Heart right ventricle (tissue), 16 donors: ENCODE measurements at regions not wholly inside any gene's neighbourhood (a gene's known extent, or its start where the extent isn't known, plus 50 kb on each side); places are given as distances from the start of the nearest gene placed in this dataset.
"Not testable (repeated sequence)": the region's sequence is repeated elsewhere in the genome, so short reads cannot be mapped to it uniquely, and the experiment has no call there.

ENCODE experiments used
- ATAC-seq, 8 donors: fragments of 200-7000 bp; cut with Tn5 transposase; one replicate each; pipeline ENCODE4 v1.9.1; 2020; ENCODE audit warnings: mild to moderate bottlenecking in 8 of 8, moderate library complexity in 8 of 8, moderate number of reproducible peaks in 1 of 8
- DNase-seq, 2 donors: peaks; one replicate each; pipeline ENCODE4 v3.0.0-alpha.2; 2020
- H3K27ac ChIP-seq, 10 donors: fragments of 200-600 bp; sonication (generic) in 2 of 10; one replicate each; pipeline versions ENCODE4 v1.5.0 to v1.8.0; 2020 to 2022; ENCODE audit warnings: mild to moderate bottlenecking in 3 of 10
- H3K27me3 ChIP-seq, 7 donors: fragments of 200-600 bp; one replicate each; pipeline ENCODE4 v1.8.0; 2021 to 2022; ENCODE audit warnings: mild to moderate bottlenecking in 2 of 7
- H3K36me3 ChIP-seq, 9 donors: fragments of 200-600 bp; sonication (generic) in 1 of 9; one replicate each; pipeline versions ENCODE4 v1.5.0 to v1.8.0; 2020 to 2022; ENCODE audit warnings: mild to moderate bottlenecking in 2 of 9
- H3K4me1 ChIP-seq, 9 donors: fragments of 200-600 bp; sonication (generic) in 1 of 9; one replicate each; pipeline versions ENCODE4 v1.5.0 to v1.8.0; 2020 to 2022; ENCODE audit warnings: mild to moderate bottlenecking in 4 of 9
- H3K4me3 ChIP-seq, 10 donors: fragments of 200-600 bp; sonication (generic) in 2 of 10; one replicate each; pipeline versions ENCODE4 v1.5.0 to v1.8.0; 2020 to 2022; ENCODE audit warnings: mild to moderate bottlenecking in 7 of 10, moderate library complexity in 2 of 10
- H3K9me3 ChIP-seq, 11 donors: fragments of 200-600 bp in 10 of 11; sonication (generic) in 2 of 11; one replicate each; pipeline versions ENCODE4 v1.5.0 to v1.8.0; 2013 to 2022; ENCODE audit warnings: mild to moderate bottlenecking in 2 of 11, control low read depth in 1 of 11, moderate library complexity in 1 of 11
- WGBS, 2 donors: extraction: QIAGEN DNeasy Blood & Tissue Kit; methylation state at CpG; one replicate each; pipeline ENCODE4 v1.1.7; 2013; ENCODE audit warnings: inconsistent platforms in 1 of 2; 5-methylcytosine and 5-hydroxymethylcytosine counted together
- intact Hi-C, 10 donors: fragments of 100-400 bp; cut with DNase I; formaldehyde crosslinking; loops; one replicate each; pipeline versions ENCODE4 v1.11.1 to v1.14.2; 2022
- TF ChIP-seq, protein P1 (sequence below), 9 donors: fragments of 200-600 bp; sonication (generic) in 2 of 9; IDR thresholded peaks; one replicate each; pipeline versions ENCODE4 v1.5.0 to v1.8.0; 2021 to 2022; ENCODE audit warnings: antibody characterized with exemption in 9 of 9, mild to moderate bottlenecking in 5 of 9, moderate library complexity in 1 of 9
- donor health status: Arrhythmogenic right ventricular cardiomyopathy.
- donor health status: ischemic (EF 13 %, LVEDD 7.1; RV severe dilation, severe dysfunction).
- donor health status: healthy with polysubstance abuse.
- donor health status: DM: no; HTN: yes; CAD: no.
- donor health status: DM: no; HTN: no; CAD: no.
- donor health status: ischemic (EF 25% LVEDD 6.9; RV normal size, moderate dysfunction).
- donor health status: ischemic (EF 25% LVEDD 5.7; RV mildly dilated, moderate dysfunction).
- donor health status: healthy.
- donor health status: DM: yes; HTN: yes; CAD: no.
- donor health status: Ischemic cardiomyopathy.
- donor health status: ischemic (EF 35%, LVEDD 5.7; RV mildly dilated, moderate dysfunction).
- donor health status: nonischemic (EF 11% LVEDD 7.7; RV severe dilation, severe dysfunction).
- donor health status: DM: yes; HTN: yes; CAD: no.
- donor health status: PGD.
- donor health status: ischemic (EF 29% LVEDD 5.4; RV normal size, mild dysfunction).
- donor health status: nonischemic (EF 23%, LVEDD 6.1; RV moderate dilation, normal function).

DNA sequence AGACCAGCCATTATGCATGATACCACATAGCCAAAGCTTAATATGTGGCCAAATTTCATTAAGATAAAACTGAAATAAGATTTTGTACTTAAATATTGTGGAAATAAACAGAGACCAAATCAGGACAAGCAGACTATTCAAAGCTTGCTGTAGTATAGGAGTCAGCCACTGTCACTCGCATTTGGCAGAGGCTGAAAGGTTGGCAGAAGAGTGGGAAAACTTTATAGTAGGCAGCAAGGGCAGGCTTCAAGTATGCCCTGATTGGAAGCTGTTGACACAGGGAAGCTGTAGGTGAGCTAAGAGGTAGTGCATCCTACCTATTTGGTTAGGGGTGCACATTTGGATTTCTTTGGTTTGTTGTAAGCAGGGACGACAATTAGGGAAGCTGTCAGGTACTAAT, 202.5 kb upstream of the PDZRN3 start:
- intact Hi-C loops = loop anchor here in 3 of 10 donors (5.0 to 10.0 kb wide), 2 partner anchors 202 to 205 kb away; partner anchors contain the start of gene PDZRN3 (in 3 of the 3)
- TF ChIP-seq, protein P1, sequence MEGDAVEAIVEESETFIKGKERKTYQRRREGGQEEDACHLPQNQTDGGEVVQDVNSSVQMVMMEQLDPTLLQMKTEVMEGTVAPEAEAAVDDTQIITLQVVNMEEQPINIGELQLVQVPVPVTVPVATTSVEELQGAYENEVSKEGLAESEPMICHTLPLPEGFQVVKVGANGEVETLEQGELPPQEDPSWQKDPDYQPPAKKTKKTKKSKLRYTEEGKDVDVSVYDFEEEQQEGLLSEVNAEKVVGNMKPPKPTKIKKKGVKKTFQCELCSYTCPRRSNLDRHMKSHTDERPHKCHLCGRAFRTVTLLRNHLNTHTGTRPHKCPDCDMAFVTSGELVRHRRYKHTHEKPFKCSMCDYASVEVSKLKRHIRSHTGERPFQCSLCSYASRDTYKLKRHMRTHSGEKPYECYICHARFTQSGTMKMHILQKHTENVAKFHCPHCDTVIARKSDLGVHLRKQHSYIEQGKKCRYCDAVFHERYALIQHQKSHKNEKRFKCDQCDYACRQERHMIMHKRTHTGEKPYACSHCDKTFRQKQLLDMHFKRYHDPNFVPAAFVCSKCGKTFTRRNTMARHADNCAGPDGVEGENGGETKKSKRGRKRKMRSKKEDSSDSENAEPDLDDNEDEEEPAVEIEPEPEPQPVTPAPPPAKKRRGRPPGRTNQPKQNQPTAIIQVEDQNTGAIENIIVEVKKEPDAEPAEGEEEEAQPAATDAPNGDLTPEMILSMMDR (IDR thresholded peaks at IDR 0.05) = no peak
- Histone ChIP-seq H3K36me3 (no peaks in the 10 kb centered on the region), H3K4me1 (peaks cover 9 to 29% (median 18%) of the 10 kb centered on the region in 9 donors), H3K9me3 (no peaks in the 10 kb centered on the region), H3K27me3 (no peaks in the 10 kb centered on the region), H3K27ac (peak overlapping the region; percentile 46 to 84 (median 74)), H3K4me3 (no peak overlapping the region)
- peak in 1 of 2 donors; percentile 46 for DNase-seq
- WGBS, 2 donors = 45 to 52% methylated on average over 2 of the region's 2 CpGs
- ATAC-seq = peak; percentile 72 to 94 (median 92)

GRCh38 chr3:73820896-73821295, 196.2 kb upstream of the PDZRN3 start:
- intact Hi-C loops = loop anchor here in 2 of 10 donors (10.0 kb wide), 1 partner anchor 196 kb away; the partner anchor contains the start of gene PDZRN3 (in 2 of the 2)
- H3K4me1 ChIP-seq, H3K4me3 ChIP-seq: not testable (repeated sequence)

GRCh38 chr3:73820431-73820830, 195.7 kb upstream of the PDZRN3 start:
- DNase-seq (no peak), ATAC-seq (no peak)
- Histone ChIP-seq H3K4me1 (peaks cover 0 to 4% (median 0%) of the 10 kb centered on the region in 9 donors), H3K36me3 (no peaks in the 10 kb centered on the region), H3K4me3 (no peak overlapping the region), H3K9me3 (peaks cover 0 to 8% (median 0%) of the 10 kb centered on the region in 11 donors), H3K27me3 (no peaks in the 10 kb centered on the region), H3K27ac (no peak overlapping the region)
- TF ChIP-seq, protein P1 (IDR thresholded peaks at IDR 0.05) = no peak
- intact Hi-C loops = loop anchor here in 2 of 10 donors (10.0 kb wide), 1 partner anchor 196 kb away; the partner anchor contains the start of gene PDZRN3 (in 2 of the 2)
- 94 to 95% methylated on average over 1 of the region's 1 CpG for WGBS, 2 donors

More at GRCh38 chr3:73820896-73821295, 196.2 kb upstream of the PDZRN3 start:
- H3K27ac ChIP-seq, H3K27me3 ChIP-seq, DNase-seq, ATAC-seq, H3K9me3 ChIP-seq, H3K36me3 ChIP-seq: not testable (repeated sequence)

DNA sequence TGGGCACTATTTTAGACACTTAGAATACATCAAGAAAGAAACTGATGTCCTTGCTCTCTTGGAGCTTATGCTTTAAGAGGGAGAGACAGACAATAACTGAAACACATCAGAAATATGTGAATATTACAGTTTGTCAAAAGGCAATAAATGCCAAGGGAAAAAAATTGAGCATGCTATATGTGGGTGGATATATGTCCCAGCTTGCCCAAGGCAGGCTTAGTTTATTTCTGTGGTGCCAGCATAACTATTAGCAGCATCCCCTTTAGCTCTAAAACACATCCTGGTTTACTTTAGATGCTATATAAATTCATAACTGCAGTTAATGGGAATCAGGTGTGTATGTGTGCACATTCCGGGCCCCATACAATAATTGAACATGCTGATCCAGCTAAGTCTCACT, 191.2 kb upstream of the PDZRN3 start:
- Histone ChIP-seq H3K4me3 (no peak overlapping the region), H3K4me1 (peaks cover 0 to 12% (median 0%) of the 10 kb centered on the region in 9 donors), H3K36me3 (no peaks in the 10 kb centered on the region), H3K27me3 (no peaks in the 10 kb centered on the region), H3K27ac (no peak overlapping the region), H3K9me3 (no peaks in the 10 kb centered on the region)
- WGBS, 2 donors = 91 to 100% methylated on average over 1 of the region's 1 CpG
- intact Hi-C loops = no loop called here
- TF ChIP-seq, protein P1 (IDR thresholded peaks at IDR 0.05) = no peak
- DNase-seq (no peak), ATAC-seq (no peak)

DNA sequence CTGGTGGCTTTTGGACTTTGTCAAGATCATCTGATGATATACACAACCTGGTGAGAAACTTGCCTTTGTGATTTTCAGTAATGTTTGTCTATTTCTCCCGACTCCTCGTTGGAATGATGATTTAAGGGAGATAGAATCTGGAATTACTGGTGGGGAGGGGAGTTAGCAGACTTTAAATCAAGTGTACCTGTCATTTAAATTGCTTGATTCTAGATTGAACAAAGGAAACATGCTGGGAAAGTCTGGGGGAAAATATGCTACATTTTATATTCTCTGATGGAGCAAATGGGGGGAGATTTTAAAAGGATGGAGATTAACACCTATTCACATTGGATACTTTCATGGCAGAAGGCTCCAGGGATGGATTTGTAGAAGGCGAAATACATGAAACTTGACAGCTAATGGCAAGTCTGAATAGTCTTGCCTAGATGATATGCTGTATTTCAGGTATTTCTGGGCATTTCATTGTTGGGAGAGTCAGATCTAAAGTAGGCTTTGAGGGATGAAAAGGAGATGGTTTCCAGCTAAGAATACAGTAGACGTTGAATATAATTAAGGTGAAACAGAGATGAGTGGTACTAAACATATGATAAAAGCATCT, 189.1 kb upstream of the PDZRN3 start:
- H3K27me3 ChIP-seq = no peaks in the 10 kb centered on the region
- no peaks in the 10 kb centered on the region for H3K36me3 ChIP-seq
- DNase-seq = no peak
- H3K27ac ChIP-seq = peak overlapping the region in 1 of 10 donors; percentile 52
- peaks cover 0 to 9% (median 0%) of the 10 kb centered on the region in 9 donors for H3K4me1 ChIP-seq
- 69 to 78% methylated on average over 4 of the region's 4 CpGs for WGBS, 2 donors
- ATAC-seq = no peak
- TF ChIP-seq, protein P1 (IDR thresholded peaks at IDR 0.05) = no peak
- no peaks in the 10 kb centered on the region for H3K9me3 ChIP-seq
- no peak overlapping the region for H3K4me3 ChIP-seq
- intact Hi-C loops = no loop called here
